ENCODE measurements at regions not wholly inside any gene's neighbourhood (a gene's known extent, or its start where the extent isn't known, plus 50 kb on each side); places are given as distances from the start of the nearest gene placed in this dataset.
"Not testable (repeated sequence)": the region's sequence is repeated elsewhere in the genome, so short reads cannot be mapped to it uniquely, and the experiment has no call there.

GRCh38 chr10:109732254-109732965 is 190.9 kb downstream of the XPNPEP1 start:
- DNase-seq (ENCODE audit: low spot score) = no peak

- DNase-seq (ENCODE audit: low spot score) = not testable (repeated sequence)
These were observed 193.4 kb downstream of the XPNPEP1 start for GRCh38 chr10:109729895-109730294.

- DNase-seq (ENCODE audit: low spot score) = no peak
These were observed 195.9 kb downstream of the XPNPEP1 start for GRCh38 chr10:109727436-109727835.

GRCh38 chr10:109726473-109726872 is 196.8 kb downstream of the XPNPEP1 start:
- no peak for DNase-seq (ENCODE audit: low spot score)

- DNase-seq (ENCODE audit: low spot score) = no peak
These were observed 200.0 kb downstream of the XPNPEP1 start for GRCh38 chr10:109723305-109723704.

- no peak for DNase-seq (ENCODE audit: low spot score)
These were observed 201.8 kb downstream of the XPNPEP1 start for GRCh38 chr10:109721453-109722064.

GRCh38 chr10:109706026-109706560 is 217.2 kb downstream of the XPNPEP1 start:
- no peak for DNase-seq (ENCODE audit: low spot score)

- no peak for DNase-seq (ENCODE audit: low spot score)
These were observed 221.6 kb downstream of the XPNPEP1 start for GRCh38 chr10:109701633-109702215.

GRCh38 chr10:109698882-109699664 is 224.2 kb downstream of the XPNPEP1 start:
- DNase-seq (ENCODE audit: low spot score) = no peak

GRCh38 chr10:109698086-109698485 is 225.2 kb downstream of the XPNPEP1 start:
- DNase-seq (ENCODE audit: low spot score) = no peak

- DNase-seq (ENCODE audit: low spot score) = no peak
These were observed 226.1 kb downstream of the XPNPEP1 start for GRCh38 chr10:109696981-109697775.

GRCh38 chr10:109696462-109696861 is 226.8 kb downstream of the XPNPEP1 start:
- DNase-seq (ENCODE audit: low spot score) = no peak

- DNase-seq (ENCODE audit: low spot score) = no peak
These were observed 227.3 kb downstream of the XPNPEP1 start for GRCh38 chr10:109695988-109696387.

GRCh38 chr10:109689785-109690184 is 233.5 kb downstream of the XPNPEP1 start:
- no peak for DNase-seq (ENCODE audit: low spot score)

GRCh38 chr10:109679478-109679877 is 243.8 kb downstream of the XPNPEP1 start:
- DNase-seq (ENCODE audit: low spot score) = no peak

GRCh38 chr10:109678857-109679256 is 244.5 kb downstream of the XPNPEP1 start:
- no peak for DNase-seq (ENCODE audit: low spot score)

GRCh38 chr10:109676703-109677102 is 246.6 kb downstream of the XPNPEP1 start:
- DNase-seq (ENCODE audit: low spot score) = peak; percentile 83

GRCh38 chr10:109668703-109669102 is 254.6 kb downstream of the XPNPEP1 start:
- no peak for DNase-seq (ENCODE audit: low spot score)

GRCh38 chr10:109668154-109668665 is 255.1 kb downstream of the XPNPEP1 start:
- no peak for DNase-seq (ENCODE audit: low spot score)

- no peak for DNase-seq (ENCODE audit: low spot score)
These were observed 258.0 kb downstream of the XPNPEP1 start for GRCh38 chr10:109665321-109665720.

- no peak for DNase-seq (ENCODE audit: low spot score)
These were observed 258.8 kb downstream of the XPNPEP1 start for GRCh38 chr10:109664554-109664953.

Measured in A172 (cell line).